ENCODE measurements at regions not wholly inside any gene's neighbourhood (a gene's known extent, or its start where the extent isn't known, plus 50 kb on each side); places are given as distances from the start of the nearest gene placed in this dataset.

DNA sequence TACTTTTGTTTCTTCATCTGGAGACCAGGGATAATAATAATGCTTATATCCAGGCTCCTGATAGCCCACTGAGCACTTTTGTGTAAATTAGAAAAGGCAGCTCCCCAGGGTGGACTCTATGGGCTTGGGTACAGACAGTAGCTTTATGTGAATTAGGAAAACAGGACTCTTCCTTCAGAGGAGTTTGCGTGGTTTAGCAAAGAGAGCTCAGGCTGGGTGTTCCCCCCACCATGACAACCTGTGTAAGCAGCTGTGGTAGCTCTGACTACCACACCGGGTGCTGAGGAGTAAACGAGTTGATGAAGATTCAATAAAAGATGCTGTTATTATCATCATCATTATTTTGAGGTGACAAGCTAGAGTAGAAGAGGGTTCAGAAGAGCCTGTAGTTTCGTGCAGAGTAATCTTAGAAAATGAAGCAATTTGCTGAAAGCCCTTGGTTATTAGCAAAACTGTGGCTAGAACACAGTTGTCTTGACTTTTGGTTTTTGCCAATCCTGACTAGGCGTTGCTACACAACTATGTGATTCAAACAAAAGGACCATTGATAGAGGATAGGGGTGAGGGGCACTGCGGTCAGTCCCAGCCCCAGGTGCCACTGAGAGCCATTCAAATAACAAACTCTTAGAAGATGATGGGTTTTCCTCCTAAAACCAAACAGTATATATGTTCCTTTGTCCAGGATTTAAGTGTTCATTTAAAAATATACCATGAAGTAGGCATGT, 60.6 kb upstream of the LIMCH1 start:
- H4K8ac ChIP-seq (ENCODE audit: extremely low read depth, insufficient read depth, low read length), result no peak overlapping the region
- CTCF ChIA-PET (ENCODE audit: partially characterized antibody), result interaction anchor here (0.6 to 1.8 kb wide), 5 partner anchors 8 to 184 kb away, joined by 3 to 5 read pairs (median 3); no protein-coding TSS in a partner anchor
- H2BK12ac ChIP-seq (ENCODE audit: low read depth, low read length), result no peak overlapping the region
- no peak overlapping the region for H4K5ac ChIP-seq (ENCODE audit: insufficient read length, low read depth, low read length)
- no peak overlapping the region for H4K91ac ChIP-seq (replicated peaks; ENCODE audit: insufficient read length, low read length)
- no peak overlapping the region for H3K27ac ChIP-seq (ENCODE audit: low read depth, low read length)
- H3K23ac ChIP-seq (ENCODE audit: insufficient read length), result no peak overlapping the region
- peaks cover 0 to 9% (median 2%) of the 10 kb centered on the region in 4 experiments; a peak in 2 of 7 replicates for H3K4me1 ChIP-seq (replicated peaks in 1 of 4; ENCODE audit: control insufficient read depth in 3 of 4, insufficient read depth in 4 of 4, low read length in 3 of 4)
- H3K23me2 ChIP-seq (ENCODE audit: low read depth, low read length), result no peaks in the 10 kb centered on the region
- H3K79me2 ChIP-seq (ENCODE audit: control insufficient read depth in 1 of 2, insufficient read depth in 2 of 2, low read length in 2 of 2), result no peaks in the 10 kb centered on the region
- H2BK120ac ChIP-seq (replicated peaks; ENCODE audit: low read depth, low read length), result no peak overlapping the region
- H3K36me3 ChIP-seq (ENCODE audit: control insufficient read depth in 2 of 4, insufficient read depth in 4 of 4, low read length in 3 of 4), result no peaks in the 10 kb centered on the region
- H2BK5ac ChIP-seq (ENCODE audit: low read depth, low read length), result no peak overlapping the region
- no peak overlapping the region for H3K14ac ChIP-seq (ENCODE audit: insufficient read length)
- H2BK20ac ChIP-seq (ENCODE audit: low read length), result no peak overlapping the region
- 74% methylated on average over 6 of the region's 6 CpGs; no CpG with 5 or more reads in 1 of the 2 experiments for WGBS, 2 experiments (ENCODE audit: extremely low coverage in 1 of 2, insufficient coverage in 1 of 2, insufficient read length in 1 of 2, insufficient replicate concordance in 2 of 2, low coverage in 1 of 2, low lambda C conversion rate in 2 of 2, missing lambda C conversion rate in 1 of 2)
- no peak overlapping the region for H3K4ac ChIP-seq (replicated peaks; ENCODE audit: insufficient read length, low read depth, low read length)
- no peaks in the 10 kb centered on the region for H3K27me3 ChIP-seq (replicated peaks in 1 of 4; ENCODE audit: control insufficient read depth in 3 of 4, extremely low read depth in 1 of 4, insufficient read depth in 3 of 4, low read length in 3 of 4)
- no peak overlapping the region for H3K4me3 ChIP-seq (ENCODE audit: extremely low read depth in 1 of 4, insufficient read depth in 2 of 4, low read depth in 3 of 4, low read length in 4 of 4)
- POLR2A ChIA-PET (ENCODE audit: partially characterized antibody), result no interaction called here
- H3K9me3 ChIP-seq (ENCODE audit: insufficient read depth in 2 of 2, low read depth in 1 of 2, low read length in 1 of 2), result no peaks in the 10 kb centered on the region
- H3K79me1 ChIP-seq (ENCODE audit: low read depth, low read length), result no peaks in the 10 kb centered on the region
- no peaks in the 10 kb centered on the region for H4K20me1 ChIP-seq (replicated peaks in 1 of 2; ENCODE audit: control insufficient read depth in 1 of 2, insufficient read depth in 2 of 2, low read length in 2 of 2)
- H3K18ac ChIP-seq (ENCODE audit: extremely low read depth, low read length), result no peak overlapping the region
- no peak overlapping the region for H3K56ac ChIP-seq (replicated peaks; ENCODE audit: insufficient read length, low read depth, low read length)
- peak overlapping the region; percentile 2 to 5; a peak in 1 of 4 replicates for H3K4me2 ChIP-seq (ENCODE audit: insufficient read depth in 1 of 2, low read depth in 2 of 2, low read length in 2 of 2)
- H2BK15ac ChIP-seq (ENCODE audit: low read length), result no peak overlapping the region
- no peak overlapping the region for H3K9ac ChIP-seq (replicated peaks in 1 of 4; ENCODE audit: extremely low read depth in 1 of 4, low read depth in 3 of 4, low read length in 3 of 4)
- no peak overlapping the region for H2AK5ac ChIP-seq (ENCODE audit: low read depth, low read length)
- H2AFZ ChIP-seq (ENCODE audit: low read length), result no peak overlapping the region
- FAIRE-seq, result peak; percentile 52
- DNase-seq (ENCODE audit: low read depth in 1 of 2, low spot score in 2 of 2), result no peak
- TF ChIP-seq POLR2A (IDR thresholded peaks at IDR 0.05; ENCODE audit: control extremely low read depth in 1 of 2, low read depth in 2 of 2, low read length in 2 of 2) (no peak), JUND (IDR thresholded peaks at IDR 0.05; ENCODE audit: low read length) (no peak), EZH2 (IDR thresholded peaks at IDR 0.05; ENCODE audit: low read depth, low read length, severe bottlenecking) (no peak), SAP30 (IDR thresholded peaks at IDR 0.05; ENCODE audit: insufficient read depth, insufficient replicate concordance, low read length) (no peak), CBX8 (IDR thresholded peaks at IDR 0.05; ENCODE audit: borderline replicate concordance, low read depth, low read length) (no peak), BACH1 (IDR thresholded peaks at IDR 0.05; ENCODE audit: low read length) (no peak), SP4 (IDR thresholded peaks at IDR 0.05; ENCODE audit: low read length) (no peak), TBP (IDR thresholded peaks at IDR 0.05; ENCODE audit: low read depth, low read length) (no peak), TAF7 (optimal IDR thresholded peaks at IDR 0.05; ENCODE audit: borderline replicate concordance, low read depth, low read length) (no peak)
